B cell (primary cell): ENCODE measurements at regions not wholly inside any gene's neighbourhood (a gene's known extent, or its start where the extent isn't known, plus 50 kb on each side); places are given as distances from the start of the nearest gene placed in this dataset.

Experiments used
- ATAC-seq: fragments of 200-7000 bp; cut with Tn5 transposase; one replicate; pipeline ENCODE4 v1.10.0; 2021; ENCODE audit warnings: low read depth, mild to moderate bottlenecking, moderate number of reproducible peaks, moderate library complexity
- CTCF ChIA-PET: fragments of 350-600 bp; sonication (Branson Sonifier 250); formaldehyde crosslinking; loops from one replicate; lab custom pipeline; 2021; ENCODE audit warnings: antibody characterized with exemption, inconsistent platforms; lab: Charles Lee
- POLR2A ChIA-PET: fragments of 350-600 bp; sonication (Branson Sonifier 250); formaldehyde crosslinking; loops from one replicate; lab custom pipeline; 2021; ENCODE audit warnings: antibody characterized with exemption; lab: Charles Lee
- DNase-seq: peaks from one replicate; pipeline ENCODE4 v3.0.0; 2013
- H2AFZ ChIP-seq: 2 replicates; pipeline ENCODE4 v1.6.1; 2012; ENCODE audit warnings: mild to moderate bottlenecking, low read depth, low read length; ENCODE audit not compliant: insufficient read depth, poor library complexity, severe bottlenecking
- H3K27ac ChIP-seq, 2 donors: 1 replicate in 1 of 2; 2 replicates in 1 of 2; pipeline ENCODE4 v1.5.1; 2012 to 2013; ENCODE audit warnings: low read length in 2 of 2, mild to moderate bottlenecking in 2 of 2, moderate library complexity in 1 of 2
- H3K27me3 ChIP-seq, 4 experiments: fragments of 200-600 bp in 1 of 4; sonication (generic) in 1 of 4; replicated peaks in 1 of 4; 1 replicate in 2 of 4; 2 replicates in 2 of 4; pipeline versions ENCODE4 v1.6.1 to v1.7.0; 2013 to 2016; ENCODE audit warnings: low read length in 3 of 4, mild to moderate bottlenecking in 2 of 4, mixed read lengths in 1 of 4, moderate library complexity in 1 of 4; ENCODE audit not compliant: insufficient read depth in 4 of 4, control insufficient read depth in 3 of 4; ENCODE audit errors: control extremely low read depth in 1 of 4
- H3K36me3 ChIP-seq, 2 experiments: replicated peaks in 1 of 2; 1 replicate in 1 of 2; 2 replicates in 1 of 2; pipeline versions ENCODE4 v1.6.1 to v1.7.1; 2013; ENCODE audit warnings: low read length in 1 of 2; ENCODE audit not compliant: insufficient read depth in 2 of 2, control insufficient read depth in 1 of 2; ENCODE audit errors: control extremely low read depth in 1 of 2, extremely low read depth in 1 of 2
- H3K4me1 ChIP-seq, 2 donors: fragments of 200-600 bp in 1 of 2; sonication (generic) in 1 of 2; 1 replicate in 1 of 2; 2 replicates in 1 of 2; pipeline versions ENCODE4 v1.5.1 to v1.6.1; 2013 to 2017; ENCODE audit warnings: low read length in 2 of 2; ENCODE audit not compliant: control insufficient read depth in 2 of 2, insufficient read depth in 2 of 2
- H3K4me2 ChIP-seq: replicated peaks from 2 replicates; pipeline ENCODE3; 2012; ENCODE audit warnings: mild to moderate bottlenecking, low read depth, low read length; ENCODE audit not compliant: poor library complexity, severe bottlenecking
- H3K4me3 ChIP-seq, 5 experiments: fragments of 200-600 bp in 1 of 5; sonication (generic) in 1 of 5; 1 replicate in 3 of 5; 2 replicates in 2 of 5; pipeline versions ENCODE4 v1.5.1 to v1.7.0; 2011 to 2016; ENCODE audit warnings: low read length in 4 of 5, mild to moderate bottlenecking in 4 of 5, low read depth in 2 of 5, control low read depth in 1 of 5, moderate library complexity in 1 of 5; ENCODE audit not compliant: insufficient read depth in 1 of 5; ENCODE audit errors: control extremely low read depth in 1 of 5, extremely low read depth in 1 of 5
- H3K79me2 ChIP-seq: fragments of 200-600 bp; sonication (generic); one replicate; pipeline ENCODE4 v1.6.0; 2016; ENCODE audit warnings: low read length; ENCODE audit not compliant: control insufficient read depth, insufficient read depth
- H3K9ac ChIP-seq: fragments of 200-600 bp; sonication (generic); 2 replicates; pipeline ENCODE4 v1.6.1; 2017; ENCODE audit warnings: mild to moderate bottlenecking, low read length, moderate library complexity
- H3K9me3 ChIP-seq, 3 donors: one replicate each; pipeline versions ENCODE4 v1.6.1 to v1.7.1; 2013; ENCODE audit warnings: low read length in 2 of 3; ENCODE audit not compliant: control insufficient read depth in 2 of 3, insufficient read depth in 1 of 3; ENCODE audit errors: control extremely low read depth in 1 of 3
- H4K20me1 ChIP-seq: 2 replicates; pipeline ENCODE4 v1.6.0; 2012; ENCODE audit warnings: mild to moderate bottlenecking, low read length; ENCODE audit not compliant: insufficient read depth, control insufficient read depth, poor library complexity, severe bottlenecking
- H3K27ac Mint-ChIP-seq: one replicate; pipeline ENCODE4 v1.8.0; 2021; ENCODE audit warnings: mixed read lengths
- H3K27me3 Mint-ChIP-seq: one replicate; pipeline ENCODE4 v1.8.0; 2021; ENCODE audit warnings: mixed read lengths
- H3K4me1 Mint-ChIP-seq: one replicate; pipeline ENCODE4 v1.8.0; 2021; ENCODE audit warnings: mixed read lengths
- H3K4me3 Mint-ChIP-seq: one replicate; pipeline ENCODE4 v1.8.0; 2021; ENCODE audit warnings: mixed read lengths
- H3K9me3 Mint-ChIP-seq: one replicate; pipeline ENCODE4 v1.8.0; 2022; ENCODE audit warnings: mixed read lengths; ENCODE audit not compliant: insufficient read depth
- CTCF ChIP-seq: fragments of 200-600 bp; IDR thresholded peaks from one replicate; pipeline ENCODE4 v1.8.0; 2022; ENCODE audit warnings: antibody characterized with exemption, mild to moderate bottlenecking
- EZH2 ChIP-seq: IDR thresholded peaks from 2 replicates; pipeline ENCODE4 v1.6.1; 2012; ENCODE audit warnings: borderline replicate concordance, low read depth, mild to moderate bottlenecking, moderate library complexity, low read length; ENCODE audit not compliant: insufficient read depth, poor library complexity, severe bottlenecking
- WGBS: methylation state at CpG from one replicate; pipeline ENCODE4 v1.1.5; 2013; ENCODE audit warnings: missing lambda C conversion rate; ENCODE audit not compliant: insufficient coverage; 5-methylcytosine and 5-hydroxymethylcytosine counted together
- intact Hi-C: fragments of 100-400 bp; cut with micrococcal nuclease; formaldehyde crosslinking; loops from one replicate; pipeline ENCODE4 v1.10.0; 2022

GRCh38 chr16:85365120-85365519 is 248.0 kb upstream of the GSE1 start:
- Mint-ChIP-seq H3K4me1 (no peaks in the 10 kb centered on the region), H3K9me3 (no peaks in the 10 kb centered on the region), H3K27me3 (peaks cover 10% of the 10 kb centered on the region), H3K4me3 (no peak overlapping the region), H3K27ac (no peak overlapping the region)
- peaks cover 0 to 15% (median 0%) of the 10 kb centered on the region in 3 donors for H3K9me3 ChIP-seq
- H3K27me3 ChIP-seq, result peaks cover 0 to 14% (median 0%) of the 10 kb centered on the region in 4 experiments
- 30% methylated on average over 11 of the region's 11 CpGs for WGBS
- DNase-seq (no peak), ATAC-seq (no peak)
- intact Hi-C loops, result no loop called here
- no peaks in the 10 kb centered on the region for H3K36me3 ChIP-seq
- TF ChIP-seq EZH2, result no peak
- no peak for TF ChIP-seq CTCF
- no peak overlapping the region for H3K27ac ChIP-seq
- no peaks in the 10 kb centered on the region for H3K79me2 ChIP-seq
- H2AFZ ChIP-seq, result no peak overlapping the region
- H3K9ac ChIP-seq, result no peak overlapping the region
- H4K20me1 ChIP-seq, result no peaks in the 10 kb centered on the region
- CTCF ChIA-PET, result no interaction called here
- no peak overlapping the region for H3K4me3 ChIP-seq
- H3K4me2 ChIP-seq, result no peak overlapping the region
- H3K4me1 ChIP-seq, result no peaks in the 10 kb centered on the region
- POLR2A ChIA-PET, result no interaction called here

GRCh38 chr16:85366031-85366763 is 246.9 kb upstream of the GSE1 start:
- Histone ChIP-seq H3K4me3 (no peak overlapping the region), H3K27me3 (peaks cover 0 to 13% (median 0%) of the 10 kb centered on the region in 4 experiments), H3K9me3 (peaks cover 0 to 15% (median 0%) of the 10 kb centered on the region in 3 donors), H3K9ac (no peak overlapping the region), H3K4me1 (no peaks in the 10 kb centered on the region), H2AFZ (no peak overlapping the region), H3K36me3 (no peaks in the 10 kb centered on the region), H3K79me2 (no peaks in the 10 kb centered on the region), H3K27ac (no peak overlapping the region), H3K4me2 (no peak overlapping the region), H4K20me1 (no peaks in the 10 kb centered on the region)
- ChIA-PET CTCF (interaction anchor here (1.4 kb wide), 1 partner anchor 9 kb away, joined by 4 read pairs; no protein-coding TSS in a partner anchor), POLR2A (no interaction called here)
- no peak for ATAC-seq
- no peak for TF ChIP-seq CTCF
- TF ChIP-seq EZH2, result no peak
- WGBS, result 93% methylated on average over 18 of the region's 22 CpGs
- Mint-ChIP-seq H3K4me1 (no peaks in the 10 kb centered on the region), H3K27ac (no peak overlapping the region), H3K27me3 (peaks cover 10% of the 10 kb centered on the region), H3K9me3 (no peaks in the 10 kb centered on the region), H3K4me3 (no peak overlapping the region)
- intact Hi-C loops, result no loop called here
- no peak for DNase-seq
